Upper lobe of right lung (tissue), 1 donor: ENCODE measurements at regions not wholly inside any gene's neighbourhood (a gene's known extent, or its start where the extent isn't known, plus 50 kb on each side); places are given as distances from the start of the nearest gene placed in this dataset.

Experiments used
- ATAC-seq: fragments of 200-7000 bp; cut with Tn5 transposase; one replicate; pipeline ENCODE4 v1.9.1; 2020; ENCODE audit warnings: mild to moderate bottlenecking, moderate library complexity
- DNase-seq: peaks from one replicate; pipeline ENCODE4 v3.0.0-alpha.2; 2020
- H3K27ac ChIP-seq: fragments of 200-600 bp; one replicate; pipeline ENCODE4 v1.8.0; 2022
- H3K27me3 ChIP-seq: fragments of 200-600 bp; one replicate; pipeline ENCODE4 v1.8.0; 2022; ENCODE audit warnings: mild to moderate bottlenecking
- H3K36me3 ChIP-seq: fragments of 200-600 bp; one replicate; pipeline ENCODE4 v1.8.0; 2022
- H3K4me1 ChIP-seq: fragments of 200-600 bp; one replicate; pipeline ENCODE4 v1.8.0; 2022
- H3K4me3 ChIP-seq: fragments of 200-600 bp; one replicate; pipeline ENCODE4 v1.8.0; 2022; ENCODE audit warnings: mild to moderate bottlenecking
- H3K9me3 ChIP-seq: fragments of 200-600 bp; one replicate; pipeline ENCODE4 v1.8.0; 2022
- intact Hi-C: fragments of 100-400 bp; cut with DNase I; formaldehyde crosslinking; loops from one replicate; pipeline ENCODE4 v1.11.0; 2022
- TF ChIP-seq, protein P1 (sequence below): fragments of 200-600 bp; IDR thresholded peaks from one replicate; pipeline ENCODE4 v1.8.0; 2022; ENCODE audit warnings: antibody characterized with exemption
- donor health status: DM: no; HTN: yes; CAD: no; lungs with severe emphysema.

DNA sequence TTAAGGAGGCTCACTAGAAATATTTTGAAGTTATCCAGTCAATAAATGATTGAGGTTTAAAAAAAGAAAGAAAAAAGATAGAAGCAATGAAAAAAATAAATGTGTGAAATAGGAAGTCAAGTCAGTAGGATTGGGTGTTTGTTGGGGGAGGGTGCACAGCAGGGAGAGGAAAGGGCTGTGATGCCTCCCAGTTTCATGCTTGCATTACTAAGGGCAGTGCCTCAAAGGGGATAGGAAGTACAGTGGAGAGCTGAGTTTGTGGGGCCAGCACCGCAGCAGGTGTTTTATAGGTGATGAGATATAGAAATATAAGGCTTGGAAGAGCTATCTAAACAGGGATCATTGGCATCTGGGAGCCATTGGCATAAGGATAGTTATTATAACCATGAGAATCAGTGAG lies 919.2 kb downstream of the STIM2 start:
- Histone ChIP-seq H3K36me3 (no peaks in the 10 kb centered on the region), H3K27me3 (no peaks in the 10 kb centered on the region), H3K27ac (no peak overlapping the region), H3K4me3 (no peak overlapping the region), H3K9me3 (no peaks in the 10 kb centered on the region), H3K4me1 (no peaks in the 10 kb centered on the region)
- TF ChIP-seq, protein P1, sequence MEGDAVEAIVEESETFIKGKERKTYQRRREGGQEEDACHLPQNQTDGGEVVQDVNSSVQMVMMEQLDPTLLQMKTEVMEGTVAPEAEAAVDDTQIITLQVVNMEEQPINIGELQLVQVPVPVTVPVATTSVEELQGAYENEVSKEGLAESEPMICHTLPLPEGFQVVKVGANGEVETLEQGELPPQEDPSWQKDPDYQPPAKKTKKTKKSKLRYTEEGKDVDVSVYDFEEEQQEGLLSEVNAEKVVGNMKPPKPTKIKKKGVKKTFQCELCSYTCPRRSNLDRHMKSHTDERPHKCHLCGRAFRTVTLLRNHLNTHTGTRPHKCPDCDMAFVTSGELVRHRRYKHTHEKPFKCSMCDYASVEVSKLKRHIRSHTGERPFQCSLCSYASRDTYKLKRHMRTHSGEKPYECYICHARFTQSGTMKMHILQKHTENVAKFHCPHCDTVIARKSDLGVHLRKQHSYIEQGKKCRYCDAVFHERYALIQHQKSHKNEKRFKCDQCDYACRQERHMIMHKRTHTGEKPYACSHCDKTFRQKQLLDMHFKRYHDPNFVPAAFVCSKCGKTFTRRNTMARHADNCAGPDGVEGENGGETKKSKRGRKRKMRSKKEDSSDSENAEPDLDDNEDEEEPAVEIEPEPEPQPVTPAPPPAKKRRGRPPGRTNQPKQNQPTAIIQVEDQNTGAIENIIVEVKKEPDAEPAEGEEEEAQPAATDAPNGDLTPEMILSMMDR: no peak
- DNase-seq (no peak), ATAC-seq (no peak)
- intact Hi-C loops: no loop called here

DNA sequence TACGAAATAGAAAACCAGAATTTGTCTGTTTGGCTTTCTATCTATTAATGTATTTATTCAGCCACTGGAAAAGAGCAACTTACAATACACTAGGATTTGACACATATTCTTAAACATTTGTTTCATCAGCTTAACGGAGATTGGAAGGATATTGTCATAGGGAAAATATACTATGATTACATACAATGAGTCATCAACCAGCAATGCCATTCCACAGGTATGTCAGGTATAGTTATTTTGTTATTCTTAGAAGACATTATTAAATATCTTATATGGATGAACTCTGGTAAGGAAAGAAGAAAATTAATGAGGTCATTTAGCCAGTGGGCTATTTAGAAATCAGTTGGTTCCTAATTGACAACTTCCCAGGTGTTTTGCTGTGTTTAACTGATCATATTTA lies 926.6 kb downstream of the STIM2 start:
- H3K27ac ChIP-seq: no peak overlapping the region
- H3K4me1 ChIP-seq: no peaks in the 10 kb centered on the region
- ATAC-seq: no peak
- no peaks in the 10 kb centered on the region for H3K36me3 ChIP-seq
- intact Hi-C loops: no loop called here
- H3K4me3 ChIP-seq: no peak overlapping the region
- TF ChIP-seq, protein P1: no peak
- no peaks in the 10 kb centered on the region for H3K27me3 ChIP-seq
- H3K9me3 ChIP-seq: no peaks in the 10 kb centered on the region
- DNase-seq: no peak

DNA sequence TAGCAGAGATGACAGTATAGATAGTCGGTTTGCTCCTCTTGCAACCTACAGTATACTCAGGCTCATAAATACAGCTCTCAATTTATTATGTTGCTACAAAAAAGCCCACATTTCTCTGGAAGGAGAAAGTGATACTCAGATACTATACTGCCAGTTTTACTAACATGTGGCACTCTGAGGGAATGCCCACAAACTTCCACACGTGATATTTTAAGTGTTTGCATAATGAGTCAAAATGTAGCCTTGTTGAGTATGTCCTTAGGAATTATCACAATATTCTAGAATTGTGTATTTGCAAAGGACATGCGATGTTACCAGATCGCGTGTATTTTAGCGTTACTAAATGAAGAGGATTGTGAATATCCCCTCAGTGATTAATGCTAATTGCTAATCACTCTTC lies 929.1 kb downstream of the STIM2 start:
- Histone ChIP-seq H3K36me3 (no peaks in the 10 kb centered on the region), H3K9me3 (no peaks in the 10 kb centered on the region), H3K27ac (no peak overlapping the region), H3K4me1 (no peaks in the 10 kb centered on the region), H3K4me3 (no peak overlapping the region), H3K27me3 (no peaks in the 10 kb centered on the region)
- TF ChIP-seq, protein P1: no peak
- peak; percentile 50 for ATAC-seq
- no peak for DNase-seq
- intact Hi-C loops: no loop called here

DNA sequence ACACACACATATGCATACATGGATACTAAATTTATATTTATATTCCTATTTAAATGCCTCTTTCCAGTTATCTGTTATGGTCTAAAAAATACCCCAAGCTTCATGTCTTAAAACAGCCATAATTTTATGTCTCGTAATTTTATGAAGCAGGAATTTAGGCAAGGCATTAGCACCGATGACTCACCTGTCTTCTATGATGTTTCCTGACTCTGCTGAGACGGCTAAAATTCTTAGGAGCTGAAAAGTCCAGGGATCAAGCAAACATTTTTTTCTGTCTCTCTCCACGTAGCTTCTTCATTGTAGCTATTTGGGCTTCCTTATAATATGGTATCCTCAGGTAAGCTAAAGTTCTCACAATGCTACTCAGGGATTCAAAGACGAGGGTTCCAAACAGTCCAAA lies 930.3 kb downstream of the STIM2 start:
- intact Hi-C loops: no loop called here
- DNase-seq (no peak), ATAC-seq (no peak)
- Histone ChIP-seq H3K9me3 (no peaks in the 10 kb centered on the region), H3K27me3 (no peaks in the 10 kb centered on the region), H3K4me1 (no peaks in the 10 kb centered on the region), H3K27ac (no peak overlapping the region), H3K36me3 (no peaks in the 10 kb centered on the region), H3K4me3 (no peak overlapping the region)
- TF ChIP-seq, protein P1: no peak

DNA sequence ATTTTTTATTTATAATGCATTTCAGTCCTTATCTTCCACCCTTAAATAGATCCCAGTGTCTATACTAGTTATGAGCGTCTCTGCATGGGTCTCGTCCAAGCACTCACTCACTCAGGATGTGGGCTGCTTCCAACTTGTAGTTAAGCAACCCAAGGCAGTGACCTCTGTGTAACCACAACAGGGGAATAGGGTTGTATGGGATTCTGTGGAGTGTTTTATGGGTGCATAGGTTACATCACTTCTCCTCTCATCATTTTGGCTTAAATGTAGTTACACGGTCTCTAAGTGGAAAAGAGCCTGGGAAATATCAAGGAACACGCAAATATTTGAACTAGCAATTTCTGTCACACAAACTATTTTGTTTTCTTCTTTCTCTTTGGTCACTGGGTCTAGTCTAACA lies 931.0 kb downstream of the STIM2 start:
- TF ChIP-seq, protein P1: no peak
- intact Hi-C loops: no loop called here
- Histone ChIP-seq H3K27me3 (no peaks in the 10 kb centered on the region), H3K4me3 (no peak overlapping the region), H3K36me3 (no peaks in the 10 kb centered on the region), H3K4me1 (no peaks in the 10 kb centered on the region), H3K27ac (no peak overlapping the region), H3K9me3 (no peaks in the 10 kb centered on the region)
- DNase-seq (no peak), ATAC-seq (peak; percentile 31)

DNA sequence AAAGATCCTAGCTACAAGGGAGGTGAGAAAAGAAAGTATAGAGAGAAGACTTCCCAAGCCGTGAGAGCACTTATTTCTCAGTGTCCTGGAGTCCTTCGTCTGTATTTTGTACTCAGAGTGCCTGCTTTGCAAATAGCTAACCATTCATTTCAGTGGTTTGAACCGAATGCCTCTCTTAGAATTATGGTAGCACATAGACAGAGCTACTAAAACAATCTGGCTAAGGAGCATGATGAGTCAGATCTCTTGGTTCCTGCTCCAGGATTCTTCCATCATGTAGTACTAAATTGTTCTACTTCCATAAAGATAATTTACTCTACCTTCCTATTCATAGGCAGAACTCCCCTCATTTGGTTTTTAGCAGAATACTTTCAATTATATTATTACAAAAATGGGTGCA lies 946.6 kb downstream of the STIM2 start:
- DNase-seq (no peak), ATAC-seq (no peak)
- H3K4me1 ChIP-seq: no peaks in the 10 kb centered on the region
- no peaks in the 10 kb centered on the region for H3K9me3 ChIP-seq
- no peak overlapping the region for H3K4me3 ChIP-seq
- H3K27ac ChIP-seq: no peak overlapping the region
- H3K36me3 ChIP-seq: no peaks in the 10 kb centered on the region
- intact Hi-C loops: no loop called here
- TF ChIP-seq, protein P1: no peak
- no peaks in the 10 kb centered on the region for H3K27me3 ChIP-seq
